ENCODE measurements at regions not wholly inside any gene's neighbourhood (a gene's known extent, or its start where the extent isn't known, plus 50 kb on each side); places are given as distances from the start of the nearest gene placed in this dataset.
A peak's percentile ranks its signal among the peaks of the same experiment; 100 is the strongest.

GRCh38 chr1:37318490-37318889 lies 155.9 kb upstream of the ZC3H12A start:
- no peak overlapping the region for H3K4me3 ChIP-seq (ENCODE audit: low read depth, low read length)
- ChIA-PET CTCF (no interaction called here), POLR2A (no interaction called here)
- TF ChIP-seq, protein P1, sequence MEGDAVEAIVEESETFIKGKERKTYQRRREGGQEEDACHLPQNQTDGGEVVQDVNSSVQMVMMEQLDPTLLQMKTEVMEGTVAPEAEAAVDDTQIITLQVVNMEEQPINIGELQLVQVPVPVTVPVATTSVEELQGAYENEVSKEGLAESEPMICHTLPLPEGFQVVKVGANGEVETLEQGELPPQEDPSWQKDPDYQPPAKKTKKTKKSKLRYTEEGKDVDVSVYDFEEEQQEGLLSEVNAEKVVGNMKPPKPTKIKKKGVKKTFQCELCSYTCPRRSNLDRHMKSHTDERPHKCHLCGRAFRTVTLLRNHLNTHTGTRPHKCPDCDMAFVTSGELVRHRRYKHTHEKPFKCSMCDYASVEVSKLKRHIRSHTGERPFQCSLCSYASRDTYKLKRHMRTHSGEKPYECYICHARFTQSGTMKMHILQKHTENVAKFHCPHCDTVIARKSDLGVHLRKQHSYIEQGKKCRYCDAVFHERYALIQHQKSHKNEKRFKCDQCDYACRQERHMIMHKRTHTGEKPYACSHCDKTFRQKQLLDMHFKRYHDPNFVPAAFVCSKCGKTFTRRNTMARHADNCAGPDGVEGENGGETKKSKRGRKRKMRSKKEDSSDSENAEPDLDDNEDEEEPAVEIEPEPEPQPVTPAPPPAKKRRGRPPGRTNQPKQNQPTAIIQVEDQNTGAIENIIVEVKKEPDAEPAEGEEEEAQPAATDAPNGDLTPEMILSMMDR (IDR thresholded peaks at IDR 0.05; ENCODE audit: insufficient read depth, low read length, missing control alignments): no peak
- no peak for DNase-seq (ENCODE audit: low read depth, low spot score)

- POLR2A ChIA-PET: no interaction called here
- TF ChIP-seq, protein P1 (IDR thresholded peaks at IDR 0.05; ENCODE audit: insufficient read depth, low read length, missing control alignments): no peak
- CTCF ChIA-PET: no interaction called here
- H3K4me3 ChIP-seq (ENCODE audit: low read depth, low read length): no peak overlapping the region
- DNase-seq (ENCODE audit: low read depth, low spot score): no peak
Measured at GRCh38 chr1:37319284-37319683, 155.1 kb upstream of the ZC3H12A start.

DNA sequence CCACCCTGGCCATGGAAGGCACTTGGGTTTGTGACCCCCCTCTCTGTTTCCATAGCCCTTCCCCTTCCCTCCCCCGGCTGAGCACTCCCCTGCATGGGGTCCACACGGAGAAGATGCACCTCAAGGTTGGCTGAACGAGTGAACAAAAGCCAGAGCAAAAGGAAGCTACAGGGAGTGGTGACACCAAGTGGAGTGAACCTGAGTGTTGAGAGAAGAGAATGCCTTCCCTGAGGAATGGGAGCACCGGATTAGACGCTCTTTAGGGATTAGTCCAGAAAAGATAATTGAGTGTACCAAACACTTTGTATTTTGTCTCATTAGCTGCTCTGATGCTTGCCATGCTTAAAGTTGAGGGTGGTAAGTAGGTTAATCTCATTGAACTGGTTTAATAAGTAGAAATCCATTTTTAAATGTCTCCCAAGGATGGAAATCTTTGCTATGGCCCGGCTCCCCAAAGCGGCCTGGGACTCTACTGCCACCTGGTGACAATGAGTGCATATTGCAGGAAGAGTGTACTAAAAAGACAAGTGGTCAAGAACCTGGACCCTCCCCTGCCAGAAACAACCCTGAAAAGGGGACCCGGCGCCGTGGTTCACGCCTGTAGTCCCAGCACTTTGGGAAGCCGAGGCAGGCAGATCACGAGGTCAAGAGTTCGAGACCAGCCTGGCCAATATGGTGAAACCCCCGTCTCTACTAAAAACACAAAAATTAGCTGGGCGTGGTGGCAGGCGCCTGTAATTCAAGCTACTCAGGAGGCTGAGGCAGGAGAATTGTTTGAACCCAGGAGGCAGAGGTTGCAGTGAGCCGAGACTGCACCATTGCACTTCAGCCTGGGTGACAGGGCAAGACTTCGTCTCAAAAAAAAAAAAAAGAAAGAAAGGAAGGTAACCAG lies 150.6 kb upstream of the ZC3H12A start:
- no peak for DNase-seq (ENCODE audit: low read depth, low spot score)
- POLR2A ChIA-PET: no interaction called here
- TF ChIP-seq, protein P1 (IDR thresholded peaks at IDR 0.05; ENCODE audit: insufficient read depth, low read length, missing control alignments): peak; percentile 43

GRCh38 chr1:37325010-37325409 lies 149.4 kb upstream of the ZC3H12A start:
- TF ChIP-seq, protein P1 (IDR thresholded peaks at IDR 0.05; ENCODE audit: insufficient read depth, low read length, missing control alignments): no peak
- no peak for DNase-seq (ENCODE audit: low read depth, low spot score)
- ChIA-PET POLR2A (no interaction called here), CTCF (no interaction called here)
- H3K4me3 ChIP-seq (ENCODE audit: low read depth, low read length): no peak overlapping the region

More for the DNA sequence above, 150.6 kb upstream of the ZC3H12A start:
- CTCF ChIA-PET: interaction anchor here (0.6 to 1.1 kb wide), 4 partner anchors 9 to 808 kb away, joined by 3 to 4 read pairs (median 4); no protein-coding TSS in a partner anchor
- no peak overlapping the region for H3K4me3 ChIP-seq (ENCODE audit: low read depth, low read length)

- TF ChIP-seq, protein P1 (IDR thresholded peaks at IDR 0.05; ENCODE audit: insufficient read depth, low read length, missing control alignments): no peak
- ChIA-PET CTCF (no interaction called here), POLR2A (no interaction called here)
- no peak overlapping the region for H3K4me3 ChIP-seq (ENCODE audit: low read depth, low read length)
- no peak for DNase-seq (ENCODE audit: low read depth, low spot score)
Measured at GRCh38 chr1:37325509-37326437, 148.6 kb upstream of the ZC3H12A start.

- TF ChIP-seq, protein P1 (IDR thresholded peaks at IDR 0.05; ENCODE audit: insufficient read depth, low read length, missing control alignments): no peak
- POLR2A ChIA-PET: no interaction called here
- DNase-seq (ENCODE audit: low read depth, low spot score): no peak
- CTCF ChIA-PET: no interaction called here
- no peak overlapping the region for H3K4me3 ChIP-seq (ENCODE audit: low read depth, low read length)
Measured at GRCh38 chr1:37332126-37332525, 142.3 kb upstream of the ZC3H12A start.
